Endothelial cell (in vitro differentiated cells): ENCODE measurements at regions not wholly inside any gene's neighbourhood (a gene's known extent, or its start where the extent isn't known, plus 50 kb on each side); places are given as distances from the start of the nearest gene placed in this dataset.

ENCODE experiments used
- DNase-seq: peaks from one replicate; pipeline ENCODE4 v3.0.0; 2021; ENCODE audit warnings: low spot score
- H3K27ac Mint-ChIP-seq: one replicate; pipeline ENCODE4 v1.8.0; 2021; ENCODE audit warnings: mixed read lengths, inconsistent platforms; ENCODE audit not compliant: unreplicated experiment
- H3K27me3 Mint-ChIP-seq: one replicate; pipeline ENCODE4 v1.8.0; 2021; ENCODE audit warnings: mild to moderate bottlenecking, moderate library complexity, mixed read lengths, inconsistent platforms; ENCODE audit not compliant: unreplicated experiment
- H3K36me3 Mint-ChIP-seq: one replicate; pipeline ENCODE4 v1.8.0; 2021; ENCODE audit warnings: mild to moderate bottlenecking, low read depth, mixed read lengths, inconsistent platforms; ENCODE audit not compliant: unreplicated experiment
- H3K4me1 Mint-ChIP-seq: one replicate; pipeline ENCODE4 v1.8.0; 2021; ENCODE audit warnings: mild to moderate bottlenecking, mixed read lengths, inconsistent platforms; ENCODE audit not compliant: unreplicated experiment
- H3K4me3 Mint-ChIP-seq: one replicate; pipeline ENCODE4 v1.8.0; 2021; ENCODE audit warnings: mild to moderate bottlenecking, mixed read lengths, inconsistent platforms; ENCODE audit not compliant: unreplicated experiment
- H3K9me3 Mint-ChIP-seq: one replicate; pipeline ENCODE4 v1.8.0; 2021; ENCODE audit warnings: mixed read lengths, inconsistent platforms; ENCODE audit not compliant: unreplicated experiment
- CTCF ChIP-seq: fragments of 200-600 bp; sonication (generic); IDR thresholded peaks from one replicate; pipeline ENCODE4 v1.5.0; 2021; ENCODE audit warnings: antibody characterized with exemption; ENCODE audit not compliant: unreplicated experiment

GRCh38 chr2:220782609-220783113 lies 789.4 kb downstream of the EPHA4 start:
- H3K4me3 Mint-ChIP-seq: no peak overlapping the region
- H3K27ac Mint-ChIP-seq: no peak overlapping the region
- H3K36me3 Mint-ChIP-seq: no peaks in the 10 kb centered on the region
- no peaks in the 10 kb centered on the region for H3K27me3 Mint-ChIP-seq
- no peak for TF ChIP-seq CTCF
- no peaks in the 10 kb centered on the region for H3K4me1 Mint-ChIP-seq
- DNase-seq: no peak
- no peaks in the 10 kb centered on the region for H3K9me3 Mint-ChIP-seq

- H3K27me3 Mint-ChIP-seq: no peaks in the 10 kb centered on the region
- no peaks in the 10 kb centered on the region for H3K9me3 Mint-ChIP-seq
- H3K4me3 Mint-ChIP-seq: no peak overlapping the region
- no peaks in the 10 kb centered on the region for H3K36me3 Mint-ChIP-seq
- H3K27ac Mint-ChIP-seq: no peak overlapping the region
- DNase-seq: no peak
- TF ChIP-seq CTCF: no peak
- H3K4me1 Mint-ChIP-seq: no peaks in the 10 kb centered on the region
These were observed 788.4 kb downstream of the EPHA4 start for GRCh38 chr2:220783671-220784070.

GRCh38 chr2:220785178-220785577 lies 786.9 kb downstream of the EPHA4 start:
- H3K27ac Mint-ChIP-seq: no peak overlapping the region
- no peaks in the 10 kb centered on the region for H3K4me1 Mint-ChIP-seq
- no peak for TF ChIP-seq CTCF
- no peaks in the 10 kb centered on the region for H3K27me3 Mint-ChIP-seq
- DNase-seq: no peak
- H3K9me3 Mint-ChIP-seq: no peaks in the 10 kb centered on the region
- H3K4me3 Mint-ChIP-seq: no peak overlapping the region
- no peaks in the 10 kb centered on the region for H3K36me3 Mint-ChIP-seq

GRCh38 chr2:220786216-220786615 lies 785.9 kb downstream of the EPHA4 start:
- H3K4me3 Mint-ChIP-seq: no peak overlapping the region
- DNase-seq: no peak
- no peaks in the 10 kb centered on the region for H3K4me1 Mint-ChIP-seq
- no peaks in the 10 kb centered on the region for H3K27me3 Mint-ChIP-seq
- no peaks in the 10 kb centered on the region for H3K36me3 Mint-ChIP-seq
- H3K9me3 Mint-ChIP-seq: no peaks in the 10 kb centered on the region
- no peak overlapping the region for H3K27ac Mint-ChIP-seq
- TF ChIP-seq CTCF: no peak

GRCh38 chr2:220787251-220787650 lies 784.9 kb downstream of the EPHA4 start:
- no peak for DNase-seq
- H3K36me3 Mint-ChIP-seq: no peaks in the 10 kb centered on the region
- H3K4me3 Mint-ChIP-seq: no peak overlapping the region
- H3K4me1 Mint-ChIP-seq: no peaks in the 10 kb centered on the region
- TF ChIP-seq CTCF: no peak
- H3K27ac Mint-ChIP-seq: no peak overlapping the region
- no peaks in the 10 kb centered on the region for H3K9me3 Mint-ChIP-seq
- no peaks in the 10 kb centered on the region for H3K27me3 Mint-ChIP-seq
